Coronary artery (tissue), 2 donors: ENCODE measurements at regions not wholly inside any gene's neighbourhood (a gene's known extent, or its start where the extent isn't known, plus 50 kb on each side); places are given as distances from the start of the nearest gene placed in this dataset.

Source experiments
- DNase-seq: peaks from one replicate; pipeline ENCODE4 v3.0.0-alpha.2; 2017; ENCODE audit warnings: low spot score
- H3K27ac ChIP-seq, 2 donors: fragments of 200-600 bp; sonication (generic); one replicate each; pipeline ENCODE4 v1.5.1; 2016 to 2019
- H3K4me3 ChIP-seq: fragments of 200-600 bp; sonication (generic); 2 replicates; pipeline ENCODE4 v1.5.1; 2016; ENCODE audit warnings: mild to moderate bottlenecking, moderate library complexity
- CTCF ChIP-seq: fragments of 200-600 bp; sonication (generic); IDR thresholded peaks from one replicate; pipeline ENCODE4 v1.5.1; 2019; ENCODE audit warnings: antibody characterized with exemption

- no peak for TF ChIP-seq CTCF
- Histone ChIP-seq H3K27ac (no peak overlapping the region), H3K4me3 (no peak overlapping the region)
- no peak for DNase-seq
Observed at GRCh38 chr2:152971685-152972084, 253.3 kb downstream of the ARL6IP6 start.

- DNase-seq: no peak
- Histone ChIP-seq H3K27ac (no peak overlapping the region), H3K4me3 (no peak overlapping the region)
- no peak for TF ChIP-seq CTCF
Observed at GRCh38 chr2:152962446-152962845, 244.0 kb downstream of the ARL6IP6 start.

- no peak overlapping the region for H3K4me3 ChIP-seq
- no peak for DNase-seq
- H3K27ac ChIP-seq: no peak overlapping the region
- no peak for TF ChIP-seq CTCF
Observed at GRCh38 chr2:152961351-152961750, 242.9 kb downstream of the ARL6IP6 start.

GRCh38 chr2:152950126-152950525 is 231.7 kb downstream of the ARL6IP6 start:
- DNase-seq: no peak
- Histone ChIP-seq H3K4me3 (no peak overlapping the region), H3K27ac (no peak overlapping the region)
- no peak for TF ChIP-seq CTCF

- DNase-seq: no peak
- no peak overlapping the region for H3K27ac ChIP-seq
- H3K4me3 ChIP-seq: no peak overlapping the region
- no peak for TF ChIP-seq CTCF
Observed at GRCh38 chr2:152944099-152944498, 225.7 kb downstream of the ARL6IP6 start.

GRCh38 chr2:152942940-152943440 is 224.6 kb downstream of the ARL6IP6 start:
- TF ChIP-seq CTCF: no peak
- no peak for DNase-seq
- H3K27ac ChIP-seq: no peak overlapping the region
- no peak overlapping the region for H3K4me3 ChIP-seq

- no peak for TF ChIP-seq CTCF
- DNase-seq: no peak
- Histone ChIP-seq H3K27ac (no peak overlapping the region), H3K4me3 (no peak overlapping the region)
Observed at GRCh38 chr2:152930501-152930900, 212.1 kb downstream of the ARL6IP6 start.
